ENCODE measurements at regions not wholly inside any gene's neighbourhood (a gene's known extent, or its start where the extent isn't known, plus 50 kb on each side); places are given as distances from the start of the nearest gene placed in this dataset.
"Not testable (repeated sequence)": the region's sequence is repeated elsewhere in the genome, so short reads cannot be mapped to it uniquely, and the experiment has no call there.

DNA sequence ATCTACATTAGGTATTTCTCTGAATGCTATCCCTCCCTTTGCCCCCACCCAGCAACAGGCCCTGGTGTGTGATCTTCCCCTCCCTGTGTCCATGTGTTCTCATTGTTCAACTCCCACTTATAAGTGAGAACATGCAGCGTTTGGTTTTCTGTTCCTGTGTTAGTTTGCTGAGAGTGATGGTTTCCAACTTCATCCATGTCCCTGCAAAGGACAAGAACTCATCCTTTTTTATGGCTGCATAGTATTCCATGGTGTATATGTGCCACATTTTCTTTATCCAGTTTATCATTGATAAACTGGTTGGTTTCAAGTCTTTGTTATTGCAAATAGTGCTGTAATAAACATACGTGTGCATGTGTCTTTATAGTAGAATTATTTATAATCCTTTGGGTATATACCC, 55.5 kb upstream of the RASA1 start:
- TF ChIP-seq, protein P1, sequence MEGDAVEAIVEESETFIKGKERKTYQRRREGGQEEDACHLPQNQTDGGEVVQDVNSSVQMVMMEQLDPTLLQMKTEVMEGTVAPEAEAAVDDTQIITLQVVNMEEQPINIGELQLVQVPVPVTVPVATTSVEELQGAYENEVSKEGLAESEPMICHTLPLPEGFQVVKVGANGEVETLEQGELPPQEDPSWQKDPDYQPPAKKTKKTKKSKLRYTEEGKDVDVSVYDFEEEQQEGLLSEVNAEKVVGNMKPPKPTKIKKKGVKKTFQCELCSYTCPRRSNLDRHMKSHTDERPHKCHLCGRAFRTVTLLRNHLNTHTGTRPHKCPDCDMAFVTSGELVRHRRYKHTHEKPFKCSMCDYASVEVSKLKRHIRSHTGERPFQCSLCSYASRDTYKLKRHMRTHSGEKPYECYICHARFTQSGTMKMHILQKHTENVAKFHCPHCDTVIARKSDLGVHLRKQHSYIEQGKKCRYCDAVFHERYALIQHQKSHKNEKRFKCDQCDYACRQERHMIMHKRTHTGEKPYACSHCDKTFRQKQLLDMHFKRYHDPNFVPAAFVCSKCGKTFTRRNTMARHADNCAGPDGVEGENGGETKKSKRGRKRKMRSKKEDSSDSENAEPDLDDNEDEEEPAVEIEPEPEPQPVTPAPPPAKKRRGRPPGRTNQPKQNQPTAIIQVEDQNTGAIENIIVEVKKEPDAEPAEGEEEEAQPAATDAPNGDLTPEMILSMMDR (conservative IDR thresholded peaks at IDR 0.05; ENCODE audit: low read depth in 2 of 2), result not testable (repeated sequence)
- not testable (repeated sequence) for TF ChIP-seq EZH2 (IDR thresholded peaks at IDR 0.05; ENCODE audit: low read depth, unreplicated experiment); JUNB (IDR thresholded peaks at IDR 0.05; ENCODE audit: unreplicated experiment); REST (IDR thresholded peaks at IDR 0.05; ENCODE audit: unreplicated experiment)

Measured in GM23338 (cell line).